ENCODE measurements at regions not wholly inside any gene's neighbourhood (a gene's known extent, or its start where the extent isn't known, plus 50 kb on each side); places are given as distances from the start of the nearest gene placed in this dataset.

DNA sequence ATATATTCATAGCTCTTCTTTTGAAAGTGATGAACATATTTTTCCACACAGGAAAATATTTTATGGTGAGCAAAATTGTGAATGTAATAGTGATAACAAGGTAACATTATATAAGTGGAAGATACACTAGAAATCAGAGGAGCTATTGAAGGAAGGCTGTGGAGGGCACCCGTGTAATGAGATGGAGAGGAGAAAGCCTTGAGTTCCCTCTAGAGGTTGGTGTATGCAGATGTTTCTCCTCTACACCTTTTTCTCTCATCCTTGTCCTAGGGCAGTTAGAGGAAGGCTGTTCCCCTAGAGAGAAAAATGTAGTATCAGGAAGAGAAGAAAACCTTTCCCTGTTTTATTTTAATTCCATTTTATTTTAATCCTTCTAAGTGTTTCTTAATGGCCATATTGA is 54.6 kb upstream of the NRG3 start:
- Histone ChIP-seq H2BK20ac (ENCODE audit: low read depth, low read length) (no peak overlapping the region), H3K9ac (ENCODE audit: low read depth, low read length) (no peak overlapping the region), H3K4me2 (ENCODE audit: low read depth, low read length) (no peak overlapping the region), H3K4me3 (ENCODE audit: insufficient read depth, low read depth, low read length) (no peak overlapping the region), H2AFZ (replicated peaks; ENCODE audit: low read length, poor library complexity) (no peak overlapping the region), H3K36me3 (ENCODE audit: control insufficient read depth, insufficient read depth, low read length) (no peaks in the 10 kb centered on the region), H3K27ac (ENCODE audit: insufficient read depth, low read length) (no peak overlapping the region), H3K4me1 (ENCODE audit: control insufficient read depth, insufficient read depth, low read length) (no peaks in the 10 kb centered on the region), H3K14ac (replicated peaks; ENCODE audit: low read depth, low read length) (no peak overlapping the region), H4K91ac (ENCODE audit: insufficient read depth, low read depth, low read length) (no peak overlapping the region), H2AK9ac (replicated peaks; ENCODE audit: low read depth, low read length, poor library complexity) (no peak overlapping the region), H2BK5ac (ENCODE audit: low read depth, low read length, poor library complexity, severe bottlenecking) (no peak overlapping the region), H3K18ac (ENCODE audit: low read depth, low read length) (no peak overlapping the region), H3K23ac (ENCODE audit: low read depth, low read length) (no peak overlapping the region), H2BK120ac (ENCODE audit: low read depth, low read length) (no peak overlapping the region), H3K9me3 (ENCODE audit: control insufficient read depth, insufficient read depth, low read length) (peaks cover 6% of the 10 kb centered on the region), H3K27me3 (ENCODE audit: control insufficient read depth, insufficient read depth, low read length) (no peaks in the 10 kb centered on the region), H2AK5ac (ENCODE audit: low read depth, low read length) (no peak overlapping the region), H3K56ac (ENCODE audit: extremely low read depth, insufficient read depth, low read length) (no peak overlapping the region), H2BK15ac (ENCODE audit: low read depth, low read length) (no peak overlapping the region), H4K20me1 (ENCODE audit: insufficient read depth, low read length) (no peaks in the 10 kb centered on the region), H3K79me1 (ENCODE audit: low read depth in 1 of 2, low read length in 2 of 2) (no peaks in the 10 kb centered on the region), H3K9me1 (ENCODE audit: insufficient read depth, low read length) (no peaks in the 10 kb centered on the region), H4K5ac (ENCODE audit: low read depth, low read length) (no peak overlapping the region), H3K4ac (ENCODE audit: low read depth, low read length) (no peak overlapping the region), H4K8ac (ENCODE audit: low read depth in 2 of 2, low read length in 2 of 2) (no peak overlapping the region)
- intact Hi-C loops (cut with micrococcal nuclease) = no loop called here
- in situ Hi-C loops (cut with MboI; ENCODE audit: low sequenced_read_pairs) = no loop called here
- TF ChIP-seq MAZ (IDR thresholded peaks at IDR 0.05; ENCODE audit: borderline replicate concordance, low read depth, low read length) (no peak), MAFK (IDR thresholded peaks at IDR 0.05; ENCODE audit: low read depth, low read length) (no peak)
- DNase-seq = no peak
- no peak for ATAC-seq (ENCODE audit: low read depth)
- POLR2A ChIA-PET (ENCODE audit: unreplicated experiment) = no interaction called here
- WGBS, 2 experiments (ENCODE audit: extremely low coverage in 2 of 2, insufficient read length in 1 of 2) = no CpG with 5 or more reads among the region's 1 CpG
- dilution Hi-C loops (cut with HindIII; ENCODE audit: low sequenced_read_pairs, unreplicated experiment) = no loop called here
- BruUV-seq (replicated peaks) = no TSS peak
- CTCF ChIA-PET = no interaction called here

Measured in IMR-90 (cell line).